Occipital lobe (tissue), 1 donor: ENCODE measurements at regions not wholly inside any gene's neighbourhood (a gene's known extent, or its start where the extent isn't known, plus 50 kb on each side); places are given as distances from the start of the nearest gene placed in this dataset.
"Not testable (repeated sequence)": the region's sequence is repeated elsewhere in the genome, so short reads cannot be mapped to it uniquely, and the experiment has no call there.

ENCODE experiments used
- DNase-seq: peaks from one replicate; lab custom pipeline; 2025; lab: John Stamatoyannopoulos, UW

DNA sequence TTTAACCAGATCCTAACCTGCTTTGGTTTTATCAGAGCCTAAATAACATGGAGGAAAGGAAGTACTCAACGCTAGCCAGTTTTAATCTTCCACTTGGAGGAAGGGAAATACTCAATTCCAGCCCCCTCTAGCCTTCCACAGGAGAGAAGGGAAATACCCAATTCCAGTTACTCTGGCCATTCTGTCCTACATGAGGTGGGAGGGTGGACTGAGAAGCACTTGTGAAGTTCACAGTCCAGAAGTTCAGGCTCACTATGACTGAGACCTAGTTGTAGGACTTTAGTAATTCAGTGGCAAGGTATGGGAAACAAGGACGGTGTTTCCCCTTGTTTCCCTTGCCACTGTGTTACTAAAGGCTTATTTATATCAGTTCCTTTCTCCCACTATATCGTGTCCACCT lies 672.0 kb downstream of the RFPL4B start:
- DNase-seq, result no peak

DNA sequence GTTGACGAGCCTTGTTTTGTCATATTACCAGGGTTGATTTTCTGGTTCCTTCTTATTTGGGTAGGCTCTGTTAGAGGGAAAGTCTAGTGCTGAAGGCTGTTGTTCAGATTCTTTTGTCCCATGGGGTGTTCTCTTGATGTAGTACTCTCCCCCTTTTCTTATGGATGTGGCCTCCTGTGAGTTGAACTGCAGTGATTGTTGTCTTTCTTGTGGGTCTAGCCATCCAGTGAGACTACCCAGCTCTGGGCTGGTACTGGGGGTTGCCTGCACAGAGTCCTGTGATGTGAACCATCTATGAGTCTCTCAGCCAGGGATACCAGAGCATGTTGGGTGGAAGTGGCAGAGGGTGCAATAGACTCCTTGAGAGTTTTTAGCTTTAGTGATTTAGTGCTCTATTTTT lies 680.6 kb downstream of the RFPL4B start:
- no peak for DNase-seq

DNA sequence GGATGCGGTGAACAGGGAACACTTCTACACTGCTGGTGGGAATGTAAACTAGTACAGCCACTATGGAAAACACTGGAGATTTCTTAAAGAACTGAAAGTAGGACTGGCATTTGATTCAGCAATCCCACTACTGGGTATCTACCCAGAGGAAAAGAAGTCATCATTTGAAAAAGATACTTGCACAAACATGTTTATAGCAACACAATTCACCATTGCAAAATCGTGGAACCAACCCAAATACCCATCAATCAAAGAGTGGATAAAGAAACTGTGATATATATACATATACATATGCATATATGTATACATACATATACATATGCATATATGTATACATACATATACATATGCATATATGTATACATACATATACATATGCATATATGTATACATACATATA lies 682.0 kb downstream of the RFPL4B start:
- DNase-seq, result not testable (repeated sequence)

DNA sequence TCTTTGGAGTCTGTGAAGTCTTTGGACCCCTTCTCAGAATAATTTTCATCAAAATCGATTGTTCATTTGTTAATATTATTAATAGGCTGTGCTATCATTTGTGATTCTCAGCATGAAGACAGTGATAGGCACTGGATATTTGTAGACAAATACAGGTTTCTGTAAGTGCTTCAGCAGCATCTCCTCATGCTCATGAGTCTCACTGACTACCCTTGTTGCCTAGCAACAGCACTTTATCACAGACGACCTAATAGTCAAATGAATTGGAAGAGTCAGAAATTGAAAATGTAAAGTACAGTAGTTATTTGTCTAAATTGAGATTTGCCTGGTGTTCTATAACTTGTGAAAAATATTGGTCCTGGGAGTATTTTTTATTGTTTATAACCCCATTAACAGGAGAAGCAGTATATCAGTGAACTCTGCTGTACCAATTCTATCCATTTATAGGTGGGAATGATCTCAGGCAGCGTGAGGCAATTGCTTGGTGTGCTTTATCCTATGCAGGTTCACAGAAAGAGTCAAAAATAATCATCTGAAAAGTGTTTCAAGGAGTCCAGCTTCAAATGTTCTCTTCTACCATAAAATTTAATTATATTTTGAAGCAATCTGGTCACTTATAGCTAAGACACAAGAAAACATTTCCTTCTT lies 684.6 kb downstream of the RFPL4B start:
- no peak for DNase-seq

DNA sequence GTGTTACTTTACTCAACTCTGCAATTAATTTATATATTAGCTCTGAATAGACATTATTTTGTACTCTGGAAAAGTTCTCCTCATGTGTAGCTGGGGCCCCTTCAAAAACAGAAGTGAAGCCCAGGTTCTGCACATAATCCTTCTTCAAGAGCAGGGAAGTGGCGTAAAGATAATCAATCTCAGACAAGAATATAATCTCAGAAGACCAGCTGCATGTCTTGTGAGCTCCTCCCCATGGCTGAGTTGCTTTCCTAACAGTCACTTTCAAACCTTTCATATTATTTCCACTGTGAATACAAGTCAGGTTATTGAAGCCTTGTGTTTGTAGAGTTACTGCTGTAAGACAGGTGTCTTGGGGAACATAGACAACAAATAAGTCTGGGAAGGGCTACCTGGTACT lies 691.9 kb downstream of the RFPL4B start:
- DNase-seq, result no peak

DNA sequence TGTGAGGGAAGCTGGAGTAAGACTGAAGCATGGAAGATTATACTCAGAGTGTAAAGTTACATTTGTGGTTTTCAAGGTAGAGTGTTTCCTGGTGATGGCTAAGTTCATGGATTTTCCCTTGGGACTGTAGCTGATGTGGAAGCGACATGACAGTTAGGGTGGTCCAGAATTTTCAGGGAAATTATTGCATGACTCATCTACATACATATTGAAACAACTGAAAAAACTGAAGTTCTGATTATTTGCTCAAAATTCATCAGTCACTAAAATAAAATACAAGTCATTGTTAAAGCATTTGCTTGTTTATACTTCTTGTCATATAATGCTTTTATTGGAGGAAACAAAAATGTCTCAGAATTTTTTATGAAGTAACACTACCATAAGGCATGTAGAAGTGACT lies 700.0 kb downstream of the RFPL4B start:
- no peak for DNase-seq

DNA sequence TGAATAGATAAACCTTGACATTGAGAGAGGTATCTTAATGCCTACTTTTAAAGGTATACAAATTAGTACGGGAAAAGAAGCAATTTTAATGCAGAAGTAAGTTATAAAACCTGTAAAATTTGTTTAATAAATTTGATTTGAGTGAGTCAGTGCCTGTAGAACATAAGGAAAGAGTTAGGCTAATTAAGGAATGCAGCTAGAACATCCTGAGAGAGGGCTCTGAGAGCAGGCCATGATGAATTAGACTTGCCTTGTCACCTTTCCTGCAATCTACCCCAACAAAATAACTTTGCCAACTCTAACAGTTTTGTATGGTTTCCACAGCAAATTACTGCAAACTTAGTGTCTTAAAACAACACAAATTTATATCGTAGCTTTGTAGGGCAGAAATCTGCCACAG lies 700.8 kb downstream of the RFPL4B start:
- no peak for DNase-seq

DNA sequence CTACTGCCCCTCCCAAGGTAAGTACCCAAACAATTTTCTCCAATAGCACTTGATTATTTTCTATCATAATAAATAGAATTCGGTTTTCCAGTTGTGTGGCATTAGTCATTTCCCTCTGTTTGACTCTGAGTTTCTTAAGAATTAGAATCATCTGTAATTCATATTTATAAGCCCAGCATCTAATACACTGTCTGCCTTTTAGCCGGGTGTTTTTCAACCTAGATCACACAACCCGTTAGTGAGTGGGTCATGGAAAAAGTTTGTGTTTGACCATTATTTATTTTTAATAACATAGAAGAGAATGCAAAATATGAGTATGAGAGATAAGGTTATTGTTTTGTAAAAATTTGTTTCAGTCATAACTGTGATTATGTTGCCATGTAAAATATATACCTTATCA lies 701.6 kb downstream of the RFPL4B start:
- DNase-seq, result no peak

DNA sequence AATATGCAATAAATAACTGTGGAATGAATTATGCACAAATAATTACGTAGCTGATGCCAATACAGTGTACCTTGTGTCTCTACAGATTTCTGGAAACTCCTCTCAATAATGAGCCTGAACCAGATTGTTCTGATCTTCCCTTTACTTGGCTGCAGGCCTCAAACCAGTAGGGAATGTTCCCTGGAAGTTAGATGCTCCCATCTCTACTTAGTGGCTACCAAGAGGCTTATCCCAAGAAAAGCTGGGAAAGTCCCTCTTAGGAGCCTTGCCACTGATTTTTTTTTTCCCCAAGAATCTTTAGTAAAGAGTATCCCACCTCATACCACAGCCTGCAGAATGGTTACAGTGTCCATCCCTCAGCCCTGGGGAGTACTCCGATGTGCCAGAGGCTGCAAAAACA lies 702.1 kb downstream of the RFPL4B start:
- DNase-seq, result no peak

DNA sequence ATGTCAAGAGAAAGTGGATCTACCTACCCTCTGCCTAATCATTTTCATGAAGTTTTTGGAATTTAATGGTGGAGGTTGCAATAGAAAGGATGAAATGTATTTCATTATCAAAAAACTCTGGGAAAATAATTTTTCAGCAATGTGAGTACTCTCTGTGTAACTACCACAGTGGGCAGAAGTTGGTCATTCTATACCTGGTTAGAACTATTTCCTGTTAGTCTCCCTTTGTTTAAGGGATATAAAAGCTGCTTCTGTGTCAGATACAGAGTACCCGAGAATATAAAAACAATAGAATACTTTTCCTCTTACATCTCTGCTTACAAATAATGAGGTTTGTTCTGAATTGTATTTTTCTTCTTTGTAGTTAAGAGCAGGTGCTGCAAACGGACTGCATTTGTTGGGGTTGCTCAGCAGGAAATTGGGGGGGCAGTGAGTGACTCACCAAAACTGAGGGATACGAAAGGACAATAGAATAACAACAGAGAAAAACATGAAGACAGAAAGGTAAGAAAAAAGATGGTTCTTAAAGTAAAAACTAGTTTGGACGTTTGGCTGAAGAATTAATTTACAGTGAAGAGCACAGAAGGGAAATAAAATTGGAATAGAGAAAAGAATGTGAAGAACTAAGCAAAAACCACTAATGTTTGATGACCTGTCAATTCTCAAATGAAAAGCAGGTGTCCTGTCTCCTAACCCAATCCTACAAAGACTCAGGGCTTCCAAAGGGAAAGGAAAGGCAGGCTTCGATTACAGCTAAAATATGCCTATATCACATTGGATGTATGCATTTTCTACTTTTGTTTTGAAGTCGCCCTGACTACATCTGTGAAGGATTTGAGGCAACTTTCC lies 703.1 kb downstream of the RFPL4B start:
- no peak for DNase-seq

DNA sequence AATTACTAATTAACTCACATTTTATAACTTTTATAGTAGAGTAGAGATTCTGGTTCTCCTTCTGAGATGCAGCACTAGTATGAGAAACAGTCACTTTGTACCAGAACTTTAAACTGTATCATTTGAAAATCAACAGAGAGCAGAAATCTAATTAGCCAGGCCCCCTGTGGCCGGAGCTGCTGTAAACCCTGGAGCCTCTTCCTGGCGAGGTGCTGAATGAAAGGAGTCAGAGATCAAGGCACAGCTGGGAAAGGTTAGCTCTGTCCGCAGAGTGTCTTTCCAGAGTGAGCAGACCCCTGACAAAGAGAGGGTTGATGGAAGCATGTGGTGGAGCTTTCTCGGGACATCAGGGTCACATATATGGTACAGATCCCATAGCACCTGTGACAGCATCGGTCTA lies 703.8 kb downstream of the RFPL4B start:
- no peak for DNase-seq

DNA sequence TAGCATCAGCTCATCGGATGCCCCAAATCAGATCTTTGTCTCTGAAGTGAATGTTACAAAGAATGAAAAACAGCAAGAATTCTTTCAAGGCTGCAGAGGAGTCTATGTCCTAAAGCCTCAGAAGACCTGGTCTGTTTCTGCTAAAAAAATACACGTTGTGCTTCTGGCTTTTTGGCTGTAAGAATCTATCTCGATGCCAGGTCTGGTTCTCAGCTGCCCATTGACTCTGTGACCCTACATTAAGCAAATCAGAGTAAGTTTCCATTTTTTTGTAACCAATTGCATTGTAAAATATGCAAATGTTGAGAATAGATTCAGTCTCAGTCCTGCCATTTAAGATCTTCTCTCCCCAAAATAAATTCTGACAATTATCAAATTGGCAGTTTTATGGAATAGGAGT lies 705.4 kb downstream of the RFPL4B start:
- no peak for DNase-seq

DNA sequence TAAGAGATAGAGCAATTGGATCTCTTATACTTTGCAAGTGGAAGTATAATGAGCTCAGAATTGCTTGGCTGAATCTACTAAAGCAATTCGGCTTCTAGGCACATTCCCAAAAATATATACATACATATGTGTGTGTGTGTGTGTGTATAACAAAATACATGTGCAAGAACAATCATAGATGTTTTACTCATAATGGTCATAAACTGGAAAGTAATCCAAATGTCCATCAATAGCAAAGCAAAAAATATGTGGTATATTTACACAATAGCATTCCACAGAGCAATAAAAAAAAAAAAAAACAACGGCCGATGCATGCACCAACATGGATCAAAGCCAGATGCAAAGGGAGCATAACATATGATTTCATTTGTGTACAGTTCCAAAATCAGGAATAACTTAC lies 707.9 kb downstream of the RFPL4B start:
- DNase-seq, result no peak

DNA sequence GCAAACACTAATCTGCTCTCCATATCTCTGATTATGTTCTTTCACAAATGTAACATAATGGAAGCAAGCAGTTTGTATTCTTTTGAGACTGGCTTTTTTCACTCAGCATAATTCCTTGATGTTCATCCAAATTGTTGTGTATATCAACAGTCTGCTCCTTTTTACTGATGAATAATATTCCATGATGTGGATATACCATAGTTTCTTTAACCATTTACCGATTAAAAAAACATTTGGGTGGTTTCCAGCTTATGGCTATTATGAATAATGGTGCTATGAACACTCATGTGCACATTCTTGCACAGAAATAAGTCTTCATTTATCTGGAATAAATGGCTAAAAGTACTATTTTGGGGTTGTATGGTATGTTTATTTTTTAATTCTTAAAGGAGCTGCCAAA lies 708.9 kb downstream of the RFPL4B start:
- DNase-seq, result no peak

DNA sequence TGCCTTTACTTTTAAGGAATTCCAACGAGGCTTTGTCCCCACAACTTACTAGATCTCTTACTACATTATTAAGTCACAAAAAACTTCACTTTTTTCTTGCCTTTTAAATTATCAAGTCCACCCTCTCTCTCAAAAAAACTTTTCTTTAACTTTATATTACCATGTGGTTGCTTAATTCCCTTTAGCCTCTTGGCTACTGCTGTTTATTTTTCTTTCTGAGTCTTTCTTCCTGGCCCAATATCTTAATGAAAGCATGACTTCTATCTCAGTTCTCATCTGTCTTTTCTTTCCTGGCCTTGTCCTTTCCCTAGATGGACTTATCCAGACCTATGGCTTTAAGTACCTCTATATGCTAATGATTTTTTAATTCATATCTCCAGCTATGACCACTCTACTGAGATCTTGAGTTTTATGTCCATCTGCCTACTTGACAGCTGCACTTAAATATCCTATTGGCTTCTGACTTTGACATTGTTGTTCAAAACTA lies 710.5 kb downstream of the RFPL4B start:
- no peak for DNase-seq

DNA sequence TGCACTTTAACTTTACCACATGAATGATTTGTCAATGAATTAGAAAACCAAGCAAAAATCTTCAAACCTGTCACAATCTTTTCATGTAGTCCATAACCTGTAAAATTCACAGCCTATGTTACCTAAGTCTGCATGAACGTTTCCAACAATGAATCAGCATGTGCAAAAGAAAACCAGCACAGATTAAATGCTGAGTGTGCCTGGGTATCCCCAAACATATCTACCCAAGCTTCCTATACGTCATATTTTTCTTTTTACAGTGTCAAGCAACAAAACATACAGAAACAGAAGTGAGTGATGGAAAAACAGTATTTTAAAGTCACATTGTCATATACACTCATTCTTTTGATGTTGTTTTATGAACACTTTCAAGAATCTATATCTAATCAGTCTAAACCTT lies 713.5 kb downstream of the RFPL4B start:
- DNase-seq, result no peak

DNA sequence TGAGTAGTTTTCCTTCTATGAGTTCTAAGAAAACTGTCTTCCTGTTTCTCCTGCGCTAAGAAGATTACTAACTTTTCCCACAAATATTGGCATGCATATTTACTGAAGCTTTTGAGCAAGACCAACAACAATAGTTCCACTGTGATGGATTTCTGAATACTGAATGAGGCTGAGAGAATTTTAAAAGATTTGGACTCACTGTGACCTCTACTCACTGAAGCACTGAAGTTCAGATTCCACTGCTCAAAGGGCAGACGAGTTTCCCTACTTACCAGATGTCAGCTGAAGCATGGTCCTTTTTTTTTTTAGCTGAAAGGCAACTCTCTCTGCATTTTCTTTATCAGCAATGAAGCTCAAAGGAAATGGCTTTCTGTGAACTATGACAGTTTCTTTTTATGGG lies 718.5 kb downstream of the RFPL4B start:
- DNase-seq, result no peak

DNA sequence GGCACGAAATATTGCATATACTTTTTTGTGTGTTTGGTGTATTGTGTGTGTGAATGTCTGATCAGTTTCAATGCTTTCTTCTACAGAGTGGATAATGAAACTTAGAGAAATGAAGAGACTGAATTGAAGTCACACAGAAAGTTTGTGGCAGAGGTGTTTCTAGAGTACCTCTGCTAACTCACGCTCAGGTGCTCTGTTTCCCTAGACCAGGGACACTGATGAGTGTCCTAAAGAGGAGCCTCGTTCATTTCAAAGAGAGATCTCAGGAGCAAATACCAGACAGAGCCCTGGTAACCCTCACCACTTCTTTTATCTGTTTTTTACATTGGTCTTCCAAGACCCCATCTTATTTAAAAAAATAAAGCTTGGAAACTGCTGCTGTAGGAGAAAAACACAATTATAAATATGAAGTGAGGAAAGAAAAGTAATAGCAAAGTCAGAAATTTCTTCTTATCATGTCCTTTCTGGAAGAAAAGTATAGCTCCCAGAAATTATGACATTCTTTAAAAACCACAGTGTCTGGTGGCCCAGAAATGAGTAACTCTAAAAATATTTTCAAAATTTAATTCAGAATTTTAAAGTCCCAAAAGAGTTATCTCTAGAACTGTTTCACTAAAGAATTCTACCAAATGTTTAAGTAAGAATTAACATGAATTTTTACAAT lies 720.6 kb downstream of the RFPL4B start:
- DNase-seq, result no peak

DNA sequence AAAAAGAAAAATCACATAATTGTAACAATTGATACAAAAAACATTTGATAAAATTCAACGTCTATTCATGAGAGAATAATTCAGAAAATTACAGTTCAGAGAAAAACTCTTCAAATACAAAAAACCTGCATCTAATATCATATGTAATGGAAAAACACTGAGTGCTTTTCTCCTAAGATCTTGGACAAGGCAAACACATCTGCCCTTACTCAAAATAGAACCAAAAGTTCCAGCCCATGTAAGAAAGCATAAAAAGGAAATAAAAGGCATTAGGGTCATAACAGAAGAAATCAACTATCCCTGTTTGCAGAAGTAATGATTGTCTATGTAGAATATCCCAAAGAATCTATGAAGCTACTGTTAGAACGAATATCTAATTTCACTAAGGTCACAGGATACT lies 721.4 kb downstream of the RFPL4B start:
- no peak for DNase-seq

DNA sequence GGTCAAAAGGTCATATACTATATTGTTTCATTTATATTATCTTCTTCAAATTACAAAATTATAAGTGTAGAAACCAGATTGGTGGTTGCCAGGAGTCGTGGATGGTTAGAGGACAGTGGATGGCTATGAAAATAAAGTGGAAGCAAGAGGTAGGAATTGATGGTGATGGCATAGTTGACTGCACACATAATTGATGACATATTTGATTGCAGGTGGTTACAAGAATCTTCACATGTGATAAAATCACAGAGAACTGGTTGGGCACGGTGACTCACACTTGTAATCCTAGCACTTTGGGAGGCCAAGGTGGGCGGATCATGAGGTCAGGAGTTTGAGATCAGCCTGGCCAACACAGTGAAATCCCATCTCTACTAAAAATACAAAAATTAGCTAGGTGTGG lies 723.6 kb downstream of the RFPL4B start:
- not testable (repeated sequence) for DNase-seq

DNA sequence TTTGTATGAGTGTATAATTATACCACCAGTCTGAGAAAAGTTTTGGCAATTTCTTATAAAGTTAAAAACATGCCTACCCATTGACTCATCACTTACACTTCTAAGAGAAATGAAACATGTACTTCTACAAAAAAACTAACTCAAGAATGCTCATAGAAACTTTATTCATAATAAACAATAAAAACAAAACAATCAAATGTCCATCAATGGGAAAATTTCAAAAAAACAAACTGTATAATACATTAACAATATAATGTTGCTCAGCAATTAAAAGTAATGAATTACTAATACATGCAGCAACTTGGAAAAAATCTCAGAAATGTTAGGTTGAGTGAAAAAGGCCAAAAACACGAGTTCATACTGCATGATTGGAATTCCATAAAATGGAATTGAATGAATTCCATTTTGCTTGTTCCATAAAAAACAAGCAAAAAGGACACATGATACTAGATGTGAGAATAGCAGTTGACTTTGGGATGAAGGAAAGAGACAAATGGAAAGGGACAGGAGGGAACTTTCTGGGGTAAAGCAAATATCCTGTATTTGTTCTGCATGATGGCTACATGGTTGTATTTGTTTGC lies 726.6 kb downstream of the RFPL4B start:
- DNase-seq, result no peak

DNA sequence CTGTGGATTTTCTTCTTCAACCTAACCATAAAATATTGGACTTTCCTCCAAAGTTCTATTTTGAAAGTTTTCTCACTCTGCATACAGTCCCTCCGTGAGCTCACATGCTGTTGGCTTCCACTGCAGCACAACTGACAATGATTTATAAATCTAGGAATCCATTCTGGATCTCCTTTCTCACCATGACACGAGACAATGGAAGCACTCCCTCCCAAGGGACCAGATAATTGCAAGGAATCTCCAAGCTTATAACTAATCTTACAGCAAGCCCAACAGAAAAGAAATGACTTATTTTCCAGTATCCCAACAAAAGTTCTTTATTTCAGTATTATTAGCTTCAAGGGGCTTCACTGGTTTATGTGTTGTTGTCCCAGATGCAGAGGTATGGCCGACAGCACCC lies 729.0 kb downstream of the RFPL4B start:
- no peak for DNase-seq
